ENCODE measurements at regions not wholly inside any gene's neighbourhood (a gene's known extent, or its start where the extent isn't known, plus 50 kb on each side); places are given as distances from the start of the nearest gene placed in this dataset.

DNA sequence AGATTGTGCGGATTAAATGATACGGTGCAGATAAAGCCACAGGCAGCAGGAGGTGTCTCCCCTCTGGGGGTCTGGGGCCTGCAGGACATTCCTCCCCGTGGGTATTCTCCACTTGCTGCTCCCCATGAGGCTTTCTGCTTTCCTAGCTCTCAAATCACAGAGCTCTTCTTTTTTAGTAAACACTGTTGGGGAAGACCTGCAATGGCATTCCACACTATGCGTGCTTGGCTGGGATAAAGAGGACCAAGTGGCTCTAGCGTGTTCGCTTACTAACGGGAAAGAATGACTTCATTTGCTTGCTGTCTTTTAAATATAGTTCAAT is 146.5 kb downstream of the DDX1 start:
- TF ChIP-seq, protein P1, sequence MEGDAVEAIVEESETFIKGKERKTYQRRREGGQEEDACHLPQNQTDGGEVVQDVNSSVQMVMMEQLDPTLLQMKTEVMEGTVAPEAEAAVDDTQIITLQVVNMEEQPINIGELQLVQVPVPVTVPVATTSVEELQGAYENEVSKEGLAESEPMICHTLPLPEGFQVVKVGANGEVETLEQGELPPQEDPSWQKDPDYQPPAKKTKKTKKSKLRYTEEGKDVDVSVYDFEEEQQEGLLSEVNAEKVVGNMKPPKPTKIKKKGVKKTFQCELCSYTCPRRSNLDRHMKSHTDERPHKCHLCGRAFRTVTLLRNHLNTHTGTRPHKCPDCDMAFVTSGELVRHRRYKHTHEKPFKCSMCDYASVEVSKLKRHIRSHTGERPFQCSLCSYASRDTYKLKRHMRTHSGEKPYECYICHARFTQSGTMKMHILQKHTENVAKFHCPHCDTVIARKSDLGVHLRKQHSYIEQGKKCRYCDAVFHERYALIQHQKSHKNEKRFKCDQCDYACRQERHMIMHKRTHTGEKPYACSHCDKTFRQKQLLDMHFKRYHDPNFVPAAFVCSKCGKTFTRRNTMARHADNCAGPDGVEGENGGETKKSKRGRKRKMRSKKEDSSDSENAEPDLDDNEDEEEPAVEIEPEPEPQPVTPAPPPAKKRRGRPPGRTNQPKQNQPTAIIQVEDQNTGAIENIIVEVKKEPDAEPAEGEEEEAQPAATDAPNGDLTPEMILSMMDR (IDR thresholded peaks at IDR 0.05) = no peak
- no peak for TF ChIP-seq POLR2A (IDR thresholded peaks at IDR 0.05)

All from body of pancreas (tissue), 4 donors.